GM12878 (cell line): ENCODE measurements at regions not wholly inside any gene's neighbourhood (a gene's known extent, or its start where the extent isn't known, plus 50 kb on each side); places are given as distances from the start of the nearest gene placed in this dataset.

ENCODE experiments used
- ATAC-seq: fragments of 200-7000 bp; cut with Tn5 transposase; 3 replicates; pipeline ENCODE4 v1.9.1; 2020; ENCODE audit warnings: mild to moderate bottlenecking, moderate library complexity
- BruUV-seq: library from RNA; stranded (reverse); fragments of 400-500 nt; replicated peaks from 2 replicates; lab custom pipeline; 2021; lab: Mats Ljungman, UMichigan
- CTCF ChIA-PET: fragments of 300-600 bp; sonication (Branson Sonifier 250); formaldehyde crosslinking; extraction: SDS; loops from one replicate; lab custom pipeline; 2021; ENCODE audit warnings: inconsistent platforms; lab: Yijun Ruan, JAX
- POLR2A ChIA-PET: fragments of 350-600 bp; formaldehyde crosslinking; extraction: SDS; loops from one replicate; lab custom pipeline; 2021; ENCODE audit warnings: inconsistent platforms; lab: Charles Lee
- RAD21 ChIA-PET: fragments of 300-600 bp; sonication (Branson Sonifier 250); formaldehyde crosslinking; loops from one replicate; lab custom pipeline; 2023; ENCODE audit warnings: antibody characterized with exemption; ENCODE audit not compliant: unreplicated experiment; lab: Charles Lee
- SMC1A ChIA-PET: fragments of 300-600 bp; sonication (Branson Sonifier 250); formaldehyde crosslinking; loops from one replicate; lab custom pipeline; 2023; ENCODE audit not compliant: unreplicated experiment, uncharacterized antibody; lab: Charles Lee
- DNase-seq: peaks from one replicate; pipeline ENCODE4 v3.0.0-alpha.2; 2011; ENCODE audit warnings: low read depth, low spot score
- FAIRE-seq: peaks from 3 replicates; lab custom pipeline; 2011; peaks lifted over from hg19 to GRCh38; lab: Jason Lieb, UNC
- H2AFZ ChIP-seq: 2 replicates; pipeline ENCODE4 v1.6.0; 2011; ENCODE audit warnings: low read depth, low read length, control low read depth; ENCODE audit not compliant: control insufficient read depth
- H3K27ac ChIP-seq: 2 replicates; pipeline ENCODE4 v1.5.1; 2011; ENCODE audit warnings: control low read depth; ENCODE audit not compliant: control insufficient read depth, insufficient read depth
- H3K27me3 ChIP-seq, 2 experiments: replicated peaks in 1 of 2; 2 replicates each; pipeline versions ENCODE4 v1.6.0 to v1.6.1; 2011; ENCODE audit warnings: low read length in 1 of 2; ENCODE audit not compliant: control insufficient read depth in 2 of 2, insufficient read depth in 2 of 2
- H3K36me3 ChIP-seq, 2 experiments: 2 replicates each; pipeline ENCODE4 v1.5.1; 2011; ENCODE audit warnings: low read length in 1 of 2; ENCODE audit not compliant: control insufficient read depth in 2 of 2, insufficient read depth in 2 of 2
- H3K4me1 ChIP-seq: 2 replicates; pipeline ENCODE4 v1.6.1; 2011; ENCODE audit warnings: mild to moderate bottlenecking, low read length, moderate library complexity, mixed read lengths; ENCODE audit not compliant: control insufficient read depth, insufficient read depth
- H3K4me2 ChIP-seq: 2 replicates; pipeline ENCODE4 v1.6.0; 2011; ENCODE audit warnings: control low read depth; ENCODE audit not compliant: control insufficient read depth, insufficient read depth
- H3K4me3 ChIP-seq: fragments of 200-600 bp; sonication (generic); 2 replicates; pipeline ENCODE4 v1.5.1; 2016
- H3K79me2 ChIP-seq: 2 replicates; pipeline ENCODE4 v1.6.0; 2011; ENCODE audit warnings: low read length; ENCODE audit not compliant: control insufficient read depth, insufficient read depth
- H3K9ac ChIP-seq: 2 replicates; pipeline ENCODE4 v1.8.0; 2011; ENCODE audit warnings: low read length, control low read depth, mixed read lengths; ENCODE audit not compliant: control insufficient read depth, insufficient read depth
- H3K9me3 ChIP-seq: replicated peaks from 3 replicates; pipeline ENCODE4 v1.5.1; 2011; ENCODE audit warnings: mild to moderate bottlenecking, low read length; ENCODE audit not compliant: control insufficient read depth, insufficient read depth
- H4K20me1 ChIP-seq: 2 replicates; pipeline ENCODE4 v1.6.0; 2011; ENCODE audit not compliant: control insufficient read depth, insufficient read depth
- BCL11A ChIP-seq: IDR thresholded peaks from 2 replicates; pipeline ENCODE4 v1.6.1; 2011; ENCODE audit warnings: low read depth, low read length
- CHD4 ChIP-seq: fragments of 200-600 bp; sonication (generic); IDR thresholded peaks from 2 replicates; pipeline ENCODE4 v1.6.1; 2016; ENCODE audit warnings: mild to moderate bottlenecking
- FOS ChIP-seq: IDR thresholded peaks from 3 replicates; pipeline ENCODE4 v1.6.1; 2011; ENCODE audit warnings: borderline replicate concordance; ENCODE audit not compliant: insufficient read length; ENCODE audit errors: extremely low read depth
- HCFC1 ChIP-seq: fragments of 150-350 bp; IDR thresholded peaks from 2 replicates; pipeline ENCODE4 v1.6.1; 2014; ENCODE audit warnings: low read length
- HDAC6 ChIP-seq: fragments of 200-600 bp; sonication (generic); IDR thresholded peaks from one replicate; pipeline ENCODE4 v1.8.0; 2017; ENCODE audit warnings: antibody characterized with exemption; ENCODE audit not compliant: unreplicated experiment
- HSF1 ChIP-seq: fragments of 150-350 bp; IDR thresholded peaks from 2 replicates; pipeline ENCODE4 v1.6.1; 2014; ENCODE audit warnings: mild to moderate bottlenecking, low read depth, low read length
- JUNB ChIP-seq: IDR thresholded peaks from 2 replicates; pipeline ENCODE4 v1.6.1; 2016; ENCODE audit warnings: antibody characterized with exemption, mild to moderate bottlenecking
- NBN ChIP-seq: fragments of 450-650 bp; IDR thresholded peaks from 2 replicates; pipeline ENCODE4 v1.6.1; 2016
- RCOR1 ChIP-seq: conservative IDR thresholded peaks from 2 replicates; pipeline ENCODE4 v1.6.1; 2012; ENCODE audit warnings: low read depth, low read length, improper control_type of control experiment
- TCF12 ChIP-seq: IDR thresholded peaks from 2 replicates; pipeline ENCODE4 v1.6.1; 2011; ENCODE audit warnings: low read depth, mild to moderate bottlenecking, low read length
- ZBTB40 ChIP-seq: fragments of 450-650 bp; IDR thresholded peaks from 2 replicates; pipeline ENCODE4 v1.6.1; 2016; ENCODE audit warnings: mild to moderate bottlenecking, moderate library complexity, borderline replicate concordance
- ZNF217 ChIP-seq: fragments of 450-650 bp; IDR thresholded peaks from 2 replicates; pipeline ENCODE4 v1.6.1; 2017; ENCODE audit warnings: antibody characterized with exemption, mild to moderate bottlenecking
- ZNF274 ChIP-seq: IDR thresholded peaks from one replicate; pipeline ENCODE4 v1.8.0; 2011; ENCODE audit not compliant: insufficient read length, insufficient read depth
- WGBS: methylation state at CpG from one replicate; pipeline ENCODE4 v1.1.6; 2016; ENCODE audit warnings: low lambda C conversion rate; ENCODE audit not compliant: insufficient replicate concordance, insufficient coverage; ENCODE audit errors: missing lambda C conversion rate; 5-methylcytosine and 5-hydroxymethylcytosine counted together
- in situ Hi-C: fragments of 300-500 bp; cut with MboI; formaldehyde crosslinking; loops from 9 replicates; pipeline ENCODE4 v1.14.3; 2018; ENCODE audit warnings: mixed read lengths
- intact Hi-C: fragments of 100-400 bp; cut with micrococcal nuclease; formaldehyde crosslinking; loops from one replicate; pipeline ENCODE4 v1.14.2; 2022; ENCODE audit not compliant: unreplicated experiment
- TF ChIP-seq, protein P1 (sequence below), 3 experiments: IDR thresholded peaks in 2 of 3; conservative IDR thresholded peaks in 1 of 3; 2 replicates each; pipeline ENCODE4 v1.5.1; 2011; ENCODE audit warnings: low read depth in 3 of 3, low read length in 3 of 3, mild to moderate bottlenecking in 3 of 3, control low read depth in 2 of 3, moderate library complexity in 2 of 3, inconsistent platforms in 1 of 3, mixed read lengths in 1 of 3; ENCODE audit not compliant: control insufficient read depth in 2 of 3, insufficient read depth in 1 of 3; ENCODE audit errors: extremely low read depth in 1 of 3
- TF ChIP-seq, protein P2 (sequence below): fragments of 450-650 bp; IDR thresholded peaks from 2 replicates; pipeline ENCODE4 v1.6.1; 2017; ENCODE audit warnings: antibody characterized with exemption, mild to moderate bottlenecking, moderate library complexity

DNA sequence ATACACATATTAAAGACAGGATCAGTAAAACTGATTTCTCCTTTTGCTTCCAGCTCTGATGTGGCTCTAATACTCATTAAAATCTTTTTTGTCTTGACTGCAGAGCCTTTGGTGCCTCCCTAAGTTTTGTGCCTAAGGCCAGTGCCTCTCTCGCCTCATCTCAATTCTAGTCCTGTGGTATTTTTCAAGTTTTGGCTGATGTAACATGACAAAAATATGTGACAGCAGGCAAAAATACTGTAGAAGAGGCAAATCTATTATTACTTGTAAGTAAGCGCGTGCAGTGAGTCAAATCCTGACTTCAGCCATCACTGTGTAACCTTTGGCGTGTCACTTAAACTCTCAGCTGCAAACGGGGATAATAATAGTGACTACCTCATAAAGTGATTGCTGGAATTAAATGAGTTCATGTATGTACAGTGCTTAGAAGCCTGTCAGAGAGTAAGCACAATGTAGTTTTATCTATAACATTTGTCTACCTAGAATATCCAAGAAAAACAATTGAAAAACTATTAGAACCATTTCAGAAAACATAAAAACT lies 74.0 kb downstream of the MAB21L3 start:
- Histone ChIP-seq H3K36me3 (no peaks in the 10 kb centered on the region), H4K20me1 (no peaks in the 10 kb centered on the region), H3K4me3 (no peak overlapping the region), H3K4me1 (no peaks in the 10 kb centered on the region), H3K79me2 (no peaks in the 10 kb centered on the region), H3K27ac (no peak overlapping the region), H3K4me2 (no peak overlapping the region), H3K9me3 (no peaks in the 10 kb centered on the region), H2AFZ (no peak overlapping the region), H3K27me3 (peaks cover 0 to 3% of the 10 kb centered on the region in 2 experiments), H3K9ac (no peak overlapping the region)
- ChIA-PET POLR2A (no interaction called here), CTCF (no interaction called here), RAD21 (interaction anchor here (1.3 kb wide), 1 partner anchor 300 kb away, joined by 3 read pairs; no protein-coding TSS in a partner anchor), SMC1A (interaction anchor here (1.4 kb wide), 1 partner anchor 12 kb away, joined by 4 read pairs; no protein-coding TSS in a partner anchor)
- under 1% methylated on average over 5 of the region's 5 CpGs for WGBS
- no peak for DNase-seq
- no peak for FAIRE-seq
- in situ Hi-C loops (no loop called here), intact Hi-C loops (no loop called here)
- no TSS peak for BruUV-seq
- no peak for ATAC-seq
- TF ChIP-seq RCOR1 (no peak), CHD4 (no peak), JUNB (no peak), BCL11A (no peak), ZNF217 (no peak), HCFC1 (no peak), NBN (no peak), TCF12 (no peak), HDAC6 (no peak), ZBTB40 (no peak), HSF1 (no peak), ZNF274 (no peak), FOS (no peak)
- TF ChIP-seq, protein P1, sequence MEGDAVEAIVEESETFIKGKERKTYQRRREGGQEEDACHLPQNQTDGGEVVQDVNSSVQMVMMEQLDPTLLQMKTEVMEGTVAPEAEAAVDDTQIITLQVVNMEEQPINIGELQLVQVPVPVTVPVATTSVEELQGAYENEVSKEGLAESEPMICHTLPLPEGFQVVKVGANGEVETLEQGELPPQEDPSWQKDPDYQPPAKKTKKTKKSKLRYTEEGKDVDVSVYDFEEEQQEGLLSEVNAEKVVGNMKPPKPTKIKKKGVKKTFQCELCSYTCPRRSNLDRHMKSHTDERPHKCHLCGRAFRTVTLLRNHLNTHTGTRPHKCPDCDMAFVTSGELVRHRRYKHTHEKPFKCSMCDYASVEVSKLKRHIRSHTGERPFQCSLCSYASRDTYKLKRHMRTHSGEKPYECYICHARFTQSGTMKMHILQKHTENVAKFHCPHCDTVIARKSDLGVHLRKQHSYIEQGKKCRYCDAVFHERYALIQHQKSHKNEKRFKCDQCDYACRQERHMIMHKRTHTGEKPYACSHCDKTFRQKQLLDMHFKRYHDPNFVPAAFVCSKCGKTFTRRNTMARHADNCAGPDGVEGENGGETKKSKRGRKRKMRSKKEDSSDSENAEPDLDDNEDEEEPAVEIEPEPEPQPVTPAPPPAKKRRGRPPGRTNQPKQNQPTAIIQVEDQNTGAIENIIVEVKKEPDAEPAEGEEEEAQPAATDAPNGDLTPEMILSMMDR (IDR thresholded peaks at IDR 0.05 in 2 of 3, conservative IDR thresholded peaks at IDR 0.05 in 1 of 3; ENCODE audit: control insufficient read depth in 2 of 3, extremely low read depth in 1 of 3, insufficient read depth in 1 of 3, low read depth in 3 of 3, low read length in 3 of 3): no peak
- TF ChIP-seq, protein P2, sequence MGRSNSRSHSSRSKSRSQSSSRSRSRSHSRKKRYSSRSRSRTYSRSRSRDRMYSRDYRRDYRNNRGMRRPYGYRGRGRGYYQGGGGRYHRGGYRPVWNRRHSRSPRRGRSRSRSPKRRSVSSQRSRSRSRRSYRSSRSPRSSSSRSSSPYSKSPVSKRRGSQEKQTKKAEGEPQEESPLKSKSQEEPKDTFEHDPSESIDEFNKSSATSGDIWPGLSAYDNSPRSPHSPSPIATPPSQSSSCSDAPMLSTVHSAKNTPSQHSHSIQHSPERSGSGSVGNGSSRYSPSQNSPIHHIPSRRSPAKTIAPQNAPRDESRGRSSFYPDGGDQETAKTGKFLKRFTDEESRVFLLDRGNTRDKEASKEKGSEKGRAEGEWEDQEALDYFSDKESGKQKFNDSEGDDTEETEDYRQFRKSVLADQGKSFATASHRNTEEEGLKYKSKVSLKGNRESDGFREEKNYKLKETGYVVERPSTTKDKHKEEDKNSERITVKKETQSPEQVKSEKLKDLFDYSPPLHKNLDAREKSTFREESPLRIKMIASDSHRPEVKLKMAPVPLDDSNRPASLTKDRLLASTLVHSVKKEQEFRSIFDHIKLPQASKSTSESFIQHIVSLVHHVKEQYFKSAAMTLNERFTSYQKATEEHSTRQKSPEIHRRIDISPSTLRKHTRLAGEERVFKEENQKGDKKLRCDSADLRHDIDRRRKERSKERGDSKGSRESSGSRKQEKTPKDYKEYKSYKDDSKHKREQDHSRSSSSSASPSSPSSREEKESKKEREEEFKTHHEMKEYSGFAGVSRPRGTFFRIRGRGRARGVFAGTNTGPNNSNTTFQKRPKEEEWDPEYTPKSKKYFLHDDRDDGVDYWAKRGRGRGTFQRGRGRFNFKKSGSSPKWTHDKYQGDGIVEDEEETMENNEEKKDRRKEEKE: no peak
